SW480 (cell line): ENCODE measurements at regions not wholly inside any gene's neighbourhood (a gene's known extent, or its start where the extent isn't known, plus 50 kb on each side); places are given as distances from the start of the nearest gene placed in this dataset.
"Not testable (repeated sequence)": the region's sequence is repeated elsewhere in the genome, so short reads cannot be mapped to it uniquely, and the experiment has no call there.

Source experiments
- DNase-seq: peaks from one replicate; pipeline ENCODE4 v3.0.0-alpha.2; 2016; ENCODE audit warnings: low spot score

DNA sequence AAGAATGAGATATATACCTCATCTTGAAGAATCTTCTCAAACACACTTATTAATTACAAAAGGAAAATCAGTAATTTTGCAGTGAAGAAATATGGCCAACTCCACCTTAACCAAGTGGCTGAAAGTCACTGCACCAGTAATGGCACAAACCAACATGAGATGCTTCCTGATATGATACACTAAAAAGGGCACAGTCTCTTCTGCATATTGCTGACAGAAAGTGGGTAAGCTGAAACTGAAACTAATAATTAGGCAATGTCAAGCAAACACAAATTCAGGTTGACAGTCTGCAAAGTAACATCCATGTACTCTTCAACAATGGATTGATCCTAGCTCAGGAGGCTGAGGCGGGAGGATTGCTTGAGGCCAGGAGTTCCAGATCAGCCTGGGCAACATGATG, 56.1 kb downstream of the ZNF22 start:
- DNase-seq, result not testable (repeated sequence)

- no peak for DNase-seq
Measured at GRCh38 chr10:45058580-45058979, 57.9 kb downstream of the ZNF22 start.

DNA sequence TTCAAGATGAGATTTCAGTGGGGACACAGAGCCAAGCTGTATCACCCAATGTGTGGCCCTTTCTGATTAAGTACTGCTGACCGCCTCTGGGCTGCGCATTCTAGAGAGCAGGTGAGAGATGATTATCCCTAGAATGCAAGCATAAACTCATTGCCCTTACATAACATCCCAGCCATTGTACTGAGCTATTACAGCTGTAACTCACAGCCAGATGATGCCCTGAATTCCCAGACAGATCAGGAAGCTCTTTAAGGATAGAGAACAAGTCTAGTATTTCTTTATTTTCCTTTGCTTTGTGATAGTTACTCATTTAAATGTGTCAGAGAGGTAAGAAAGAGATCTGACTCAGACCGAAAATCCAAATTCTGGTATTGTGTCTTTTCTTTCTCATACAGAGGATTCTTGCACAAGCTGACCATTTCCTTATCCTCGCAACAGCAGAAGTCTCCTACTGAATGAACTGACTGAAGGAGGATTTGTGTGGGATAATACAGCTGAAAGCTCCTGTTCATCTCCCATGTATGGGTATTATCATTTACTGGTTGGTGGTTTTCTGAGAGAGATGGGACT, 58.4 kb downstream of the ZNF22 start:
- no peak for DNase-seq

- DNase-seq, result no peak
Measured at GRCh38 chr10:45059632-45060031, 58.9 kb downstream of the ZNF22 start.

DNA sequence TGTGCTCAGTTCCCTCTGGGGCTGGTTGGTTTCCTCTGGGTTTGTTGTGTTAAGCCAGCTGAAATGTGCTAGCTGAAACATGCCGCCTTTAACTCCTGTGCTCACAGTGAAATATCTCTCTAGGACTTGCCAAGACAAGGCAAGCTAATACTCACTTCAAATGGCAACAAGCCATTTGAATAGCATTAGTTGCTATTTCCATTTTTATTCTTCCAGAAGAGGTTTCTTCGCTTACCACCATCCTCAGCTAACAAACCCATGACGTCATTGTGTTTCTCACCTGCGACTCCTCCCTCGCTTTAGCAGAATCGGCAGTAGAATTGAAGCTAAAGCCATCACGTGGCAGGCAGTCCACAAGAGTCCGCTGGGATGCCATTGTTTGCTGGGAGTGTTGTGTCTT, 61.3 kb downstream of the ZNF22 start:
- DNase-seq, result no peak

- DNase-seq, result no peak
Measured at GRCh38 chr10:45063591-45064231, 63.0 kb downstream of the ZNF22 start.

GRCh38 chr10:45064998-45065397, 64.3 kb downstream of the ZNF22 start:
- DNase-seq, result no peak

DNA sequence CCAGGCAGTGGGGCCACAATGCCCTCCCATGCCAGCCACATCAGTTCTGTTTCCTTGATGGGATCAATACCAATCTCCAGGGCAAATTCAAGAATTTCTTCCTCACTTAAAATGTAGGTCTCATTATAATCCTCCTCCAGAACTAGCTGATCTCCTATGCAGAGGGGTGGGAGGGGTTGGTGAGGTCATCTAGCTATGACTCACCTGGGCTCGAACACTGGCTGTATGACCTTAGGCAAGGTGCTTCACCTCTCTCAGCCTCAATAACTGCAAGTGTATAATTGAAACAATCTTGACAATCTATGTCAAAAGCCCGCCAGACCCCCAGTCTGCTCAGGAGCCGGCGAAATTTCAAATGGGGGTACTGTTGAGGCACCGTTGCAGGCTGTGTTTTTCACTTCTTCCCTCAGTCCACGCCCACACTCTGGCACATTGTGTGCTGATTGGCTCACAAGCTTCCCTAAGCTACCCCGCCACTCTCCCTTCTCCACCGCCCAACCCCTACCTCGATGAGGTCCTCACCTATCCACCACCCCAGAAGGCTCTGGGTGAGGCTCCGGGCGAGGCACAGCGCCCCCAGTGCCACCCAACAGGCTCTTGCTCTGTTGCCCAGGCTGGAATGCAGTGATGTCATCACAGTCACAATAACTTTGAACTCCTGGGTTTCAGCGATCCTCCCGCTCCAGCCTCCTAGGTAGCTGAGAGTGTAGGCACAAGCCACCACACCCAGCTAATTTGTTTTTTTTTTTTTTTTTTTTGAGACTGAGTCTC, 70.5 kb downstream of the ZNF22 start:
- no peak for DNase-seq

GRCh38 chr10:45075216-45075615, 74.5 kb downstream of the ZNF22 start:
- no peak for DNase-seq

DNA sequence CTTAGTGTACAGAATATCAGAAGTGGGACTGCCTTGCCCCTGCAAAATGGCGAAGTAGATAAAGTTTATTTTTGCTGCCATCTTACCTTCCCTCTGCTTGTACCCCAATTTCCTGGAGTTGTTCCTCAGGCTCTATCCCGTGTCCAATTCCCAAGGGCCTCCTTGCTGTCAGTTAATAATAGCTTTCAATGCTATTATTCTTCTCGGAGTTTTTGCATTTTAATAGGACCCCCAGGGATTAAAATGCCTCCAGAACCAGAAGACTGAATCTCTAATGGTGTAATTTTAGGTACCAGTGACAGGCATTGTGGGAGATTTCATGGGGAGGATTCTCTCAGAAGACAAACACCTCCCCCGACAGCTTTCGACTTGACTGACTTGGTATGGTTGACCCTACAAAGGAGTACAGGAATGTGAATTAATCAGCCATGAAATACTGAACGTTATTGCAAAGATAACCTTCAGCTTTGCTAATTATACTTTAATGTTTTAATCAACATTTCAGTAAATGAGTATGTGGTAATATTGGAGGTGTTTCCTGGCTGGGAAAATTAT, 75.2 kb downstream of the ZNF22 start:
- DNase-seq, result no peak

DNA sequence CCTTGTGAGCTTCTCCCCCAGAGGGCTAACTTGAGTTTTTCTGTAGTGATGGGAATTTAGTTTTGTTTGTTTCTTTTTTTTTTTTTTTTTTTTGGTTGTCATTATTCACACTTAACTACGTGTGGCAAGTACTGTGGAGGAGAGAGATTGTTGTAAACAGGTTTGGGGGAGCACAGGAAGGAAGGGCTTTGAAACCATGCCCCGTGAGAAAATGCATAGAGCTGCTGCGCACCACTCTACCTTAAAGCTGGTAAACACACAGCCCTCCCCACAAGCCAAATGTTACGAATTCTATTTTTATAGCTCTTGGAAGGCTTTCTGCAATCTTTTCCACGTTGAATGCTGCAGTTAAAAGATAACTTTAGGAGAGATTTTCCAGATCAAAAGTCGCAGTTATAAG, 76.2 kb downstream of the ZNF22 start:
- no peak for DNase-seq

GRCh38 chr10:45080331-45080730, 79.6 kb downstream of the ZNF22 start:
- no peak for DNase-seq

DNA sequence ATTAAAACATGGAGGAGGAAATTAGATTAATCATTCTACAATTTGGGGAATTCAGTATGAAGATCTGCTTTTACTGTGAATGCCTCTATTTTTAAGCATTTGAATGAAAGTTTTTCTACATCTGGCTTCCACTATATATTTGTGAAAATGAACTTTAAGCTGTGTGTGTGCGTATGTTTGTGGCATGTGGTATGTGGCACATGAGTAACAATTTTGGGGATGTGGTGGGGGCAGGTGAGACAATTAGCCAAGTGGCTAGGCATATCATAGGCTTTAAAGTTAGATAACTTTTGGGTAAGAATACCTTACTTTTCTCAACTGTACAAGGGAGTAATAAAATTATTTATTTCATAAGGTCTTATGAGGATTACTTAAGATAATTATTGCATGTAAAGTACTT, 81.5 kb downstream of the ZNF22 start:
- DNase-seq, result no peak

GRCh38 chr10:45091968-45092367, 91.2 kb downstream of the ZNF22 start:
- no peak for DNase-seq

GRCh38 chr10:45093945-45094344, 93.2 kb downstream of the ZNF22 start:
- DNase-seq, result no peak

GRCh38 chr10:45095286-45095685, 94.6 kb downstream of the ZNF22 start:
- no peak for DNase-seq

GRCh38 chr10:45096001-45096400, 95.3 kb downstream of the ZNF22 start:
- DNase-seq, result no peak

- DNase-seq, result no peak
Measured at GRCh38 chr10:45100429-45100828, 99.7 kb downstream of the ZNF22 start.

DNA sequence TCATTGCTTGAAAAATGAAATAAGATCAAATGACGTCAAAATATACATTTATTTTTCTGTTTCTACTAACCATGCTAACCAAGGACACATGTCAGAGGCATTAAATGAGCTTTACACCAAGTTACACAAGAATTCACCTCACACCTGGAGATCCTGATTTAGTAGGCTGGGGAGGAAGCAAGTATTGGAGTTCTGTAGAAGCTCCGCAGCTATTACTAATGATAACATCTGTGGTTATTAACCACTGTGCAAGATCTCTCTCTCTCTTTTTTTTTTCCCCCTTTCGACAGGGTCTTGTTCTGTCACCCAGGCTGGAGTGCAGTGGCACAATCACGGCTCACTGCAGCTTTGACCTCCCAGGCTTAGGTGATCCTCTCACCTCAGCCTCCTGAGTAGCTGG, 104.0 kb downstream of the ZNF22 start:
- DNase-seq, result no peak

DNA sequence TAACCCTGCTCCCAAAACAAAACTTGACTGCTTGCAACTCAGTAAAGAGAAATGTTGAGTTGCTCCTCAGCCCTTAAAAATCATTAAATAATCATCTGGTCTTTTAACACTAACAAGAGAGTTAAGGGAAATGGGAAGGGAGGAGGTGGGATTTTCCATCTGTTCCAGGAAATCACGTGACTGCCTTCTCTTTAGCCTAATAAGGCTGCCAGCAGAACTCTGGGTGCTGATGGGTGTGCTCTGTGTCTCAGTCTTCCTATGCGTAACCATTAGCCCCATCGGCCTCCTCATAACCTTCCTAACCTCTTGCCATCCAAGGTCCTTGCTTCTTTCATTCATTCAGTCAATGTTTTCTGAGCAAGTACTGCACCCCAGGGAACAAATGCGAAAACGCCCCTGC, 104.6 kb downstream of the ZNF22 start:
- DNase-seq, result not testable (repeated sequence)

GRCh38 chr10:45106236-45106856, 105.6 kb downstream of the ZNF22 start:
- DNase-seq, result no peak

GRCh38 chr10:45111509-45111908, 110.8 kb downstream of the ZNF22 start:
- DNase-seq, result no peak

DNA sequence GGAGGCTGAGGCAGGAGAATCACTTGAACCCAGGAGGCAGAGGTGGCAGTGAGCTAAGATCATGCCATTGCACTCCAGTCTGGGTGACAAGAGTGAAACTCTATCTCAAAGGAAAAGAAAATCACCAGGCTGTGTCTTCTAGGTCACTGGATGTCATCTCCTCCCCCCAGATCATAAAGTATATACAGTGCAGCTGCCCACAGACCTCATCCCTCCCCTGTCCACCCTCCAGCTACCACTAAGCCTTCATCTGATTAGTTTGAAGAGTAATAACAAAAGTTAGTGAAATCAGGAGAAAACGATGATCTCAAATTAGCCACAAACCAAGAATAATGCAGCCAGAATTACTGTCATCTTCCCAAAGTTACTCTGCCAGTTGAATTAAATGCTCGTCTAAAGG, 117.2 kb downstream of the ZNF22 start:
- not testable (repeated sequence) for DNase-seq
